Progenitor cell of endocrine pancreas (in vitro differentiated cells): ENCODE measurements at regions not wholly inside any gene's neighbourhood (a gene's known extent, or its start where the extent isn't known, plus 50 kb on each side); places are given as distances from the start of the nearest gene placed in this dataset.

Experiments used
- DNase-seq: peaks from one replicate; pipeline ENCODE4 v3.0.0; 2021; ENCODE audit warnings: low spot score; ENCODE audit not compliant: unreplicated experiment
- H3K27ac Mint-ChIP-seq: 2 replicates; pipeline ENCODE4 v1.8.0; 2021; ENCODE audit warnings: mild to moderate bottlenecking, moderate library complexity, mixed read lengths
- H3K27me3 Mint-ChIP-seq: 2 replicates; pipeline ENCODE4 v1.8.0; 2021; ENCODE audit warnings: mixed read lengths
- H3K36me3 Mint-ChIP-seq: 2 replicates; pipeline ENCODE4 v1.8.0; 2022; ENCODE audit warnings: mixed read lengths; ENCODE audit not compliant: insufficient read depth
- H3K4me1 Mint-ChIP-seq: 2 replicates; pipeline ENCODE4 v1.8.0; 2021; ENCODE audit warnings: low read depth, mixed read lengths
- H3K4me3 Mint-ChIP-seq: 2 replicates; pipeline ENCODE4 v1.8.0; 2021; ENCODE audit warnings: low read depth, mild to moderate bottlenecking, moderate library complexity, mixed read lengths
- H3K9me3 Mint-ChIP-seq: 2 replicates; pipeline ENCODE4 v1.8.0; 2021; ENCODE audit warnings: low read depth, mixed read lengths
- CTCF ChIP-seq: fragments of 200-600 bp; sonication (generic); IDR thresholded peaks from one replicate; pipeline ENCODE4 v1.5.0; 2021; ENCODE audit warnings: antibody characterized with exemption, mild to moderate bottlenecking; ENCODE audit not compliant: unreplicated experiment

DNA sequence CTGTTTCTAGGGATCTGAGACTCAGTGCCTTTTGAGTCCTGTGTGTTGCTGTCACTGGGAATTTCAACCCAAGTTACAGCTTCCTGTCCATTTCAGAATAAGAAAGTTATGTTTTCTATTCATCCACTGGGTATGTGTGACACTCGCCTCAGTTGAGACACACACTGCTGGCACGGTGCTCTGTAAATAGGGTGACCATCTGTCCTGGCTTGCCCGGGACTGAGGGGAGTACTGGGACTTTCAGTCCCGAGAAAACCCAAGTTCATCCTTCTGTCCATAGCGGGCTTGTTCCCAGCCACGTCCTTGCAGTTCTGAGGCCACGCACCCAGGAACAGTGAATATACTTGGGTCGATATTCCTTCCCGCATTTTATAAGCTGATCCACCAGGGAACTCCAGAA lies 56.3 kb upstream of the DISP3 start:
- H3K4me3 Mint-ChIP-seq = no peak overlapping the region
- no peak overlapping the region for H3K27ac Mint-ChIP-seq
- DNase-seq = no peak
- no peaks in the 10 kb centered on the region for H3K9me3 Mint-ChIP-seq
- H3K4me1 Mint-ChIP-seq = no peaks in the 10 kb centered on the region
- H3K36me3 Mint-ChIP-seq = no peaks in the 10 kb centered on the region
- TF ChIP-seq CTCF = no peak
- H3K27me3 Mint-ChIP-seq = peaks cover 5% of the 10 kb centered on the region

DNA sequence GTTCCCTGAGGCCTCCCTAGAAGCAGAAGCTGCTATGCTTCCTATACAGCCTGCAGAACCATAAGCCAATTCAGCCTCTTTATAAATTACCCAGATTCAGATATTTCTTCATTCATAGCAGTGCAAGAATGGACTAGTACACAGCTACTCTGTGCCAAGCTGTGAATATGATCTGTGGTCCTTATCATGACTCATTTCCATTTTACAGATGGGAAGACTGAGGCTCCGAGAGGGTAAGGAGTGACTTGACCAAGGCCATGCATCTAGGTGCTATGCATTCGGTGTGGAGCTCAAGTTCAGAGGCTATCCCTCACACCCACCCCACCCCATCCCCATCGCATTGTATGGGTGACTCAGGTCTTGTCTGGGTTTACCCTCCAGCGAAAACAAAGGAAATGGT lies 52.3 kb upstream of the DISP3 start:
- no peaks in the 10 kb centered on the region for H3K9me3 Mint-ChIP-seq
- no peak overlapping the region for H3K4me3 Mint-ChIP-seq
- H3K27me3 Mint-ChIP-seq = peaks cover 3% of the 10 kb centered on the region
- H3K4me1 Mint-ChIP-seq = no peaks in the 10 kb centered on the region
- no peak for TF ChIP-seq CTCF
- no peak overlapping the region for H3K27ac Mint-ChIP-seq
- no peaks in the 10 kb centered on the region for H3K36me3 Mint-ChIP-seq
- no peak for DNase-seq

GRCh38 chr1:11428789-11429188 lies 50.2 kb upstream of the DISP3 start:
- peaks cover 8% of the 10 kb centered on the region for H3K27me3 Mint-ChIP-seq
- H3K27ac Mint-ChIP-seq = no peak overlapping the region
- H3K36me3 Mint-ChIP-seq = no peaks in the 10 kb centered on the region
- no peak overlapping the region for H3K4me3 Mint-ChIP-seq
- H3K4me1 Mint-ChIP-seq = no peaks in the 10 kb centered on the region
- no peaks in the 10 kb centered on the region for H3K9me3 Mint-ChIP-seq
- no peak for TF ChIP-seq CTCF
- DNase-seq = no peak
